Activated CD4-positive, alpha-beta memory T cell treated with anti-CD3 and anti-CD28 coated beads, Interleukin-2, amount 10 ng/mL, durations not matched to agents 7 days and 5 days (primary cell): ENCODE measurements at regions not wholly inside any gene's neighbourhood (a gene's known extent, or its start where the extent isn't known, plus 50 kb on each side); places are given as distances from the start of the nearest gene placed in this dataset.

Experiments
- CTCF ChIA-PET: fragments of 350-600 bp; sonication (Branson Sonifier 250); formaldehyde crosslinking; loops from one replicate; lab custom pipeline; 2021; ENCODE audit warnings: antibody characterized with exemption, inconsistent platforms; lab: Charles Lee
- POLR2A ChIA-PET: fragments of 350-600 bp; sonication (Branson Sonifier 250); formaldehyde crosslinking; loops from one replicate; lab custom pipeline; 2021; ENCODE audit warnings: antibody characterized with exemption; lab: Charles Lee
- DNase-seq: peaks from one replicate; pipeline ENCODE4 v3.0.0-alpha.2; 2020
- H3K27ac Mint-ChIP-seq: one replicate; pipeline ENCODE4 v1.8.0; 2021; ENCODE audit warnings: mild to moderate bottlenecking, mixed read lengths
- H3K27me3 Mint-ChIP-seq: one replicate; pipeline ENCODE4 v1.8.0; 2021; ENCODE audit warnings: mixed read lengths
- H3K36me3 Mint-ChIP-seq: one replicate; pipeline ENCODE4 v1.8.0; 2021; ENCODE audit warnings: low read depth, mixed read lengths
- H3K4me1 Mint-ChIP-seq: one replicate; pipeline ENCODE4 v1.8.0; 2021; ENCODE audit warnings: mixed read lengths
- H3K4me3 Mint-ChIP-seq: one replicate; pipeline ENCODE4 v1.8.0; 2021; ENCODE audit warnings: mild to moderate bottlenecking, mixed read lengths
- H3K9me3 Mint-ChIP-seq: one replicate; pipeline ENCODE4 v1.8.0; 2021; ENCODE audit warnings: mixed read lengths

- CTCF ChIA-PET: no interaction called here
These were observed 62.1 kb upstream of the ANTXR2 start for GRCh38 chr4:80134936-80135701.

GRCh38 chr4:80133240-80133783 is 60.3 kb upstream of the ANTXR2 start:
- no peak for DNase-seq
- peaks cover 22% of the 10 kb centered on the region for H3K36me3 Mint-ChIP-seq
- POLR2A ChIA-PET: no interaction called here
- no peak overlapping the region for H3K27ac Mint-ChIP-seq
- peaks cover 33% of the 10 kb centered on the region for H3K4me1 Mint-ChIP-seq
- H3K27me3 Mint-ChIP-seq: no peaks in the 10 kb centered on the region
- H3K9me3 Mint-ChIP-seq: peaks cover 5% of the 10 kb centered on the region
- no peak overlapping the region for H3K4me3 Mint-ChIP-seq
- CTCF ChIA-PET: no interaction called here

More at GRCh38 chr4:80134936-80135701, 62.1 kb upstream of the ANTXR2 start:
- POLR2A ChIA-PET: no interaction called here
- H3K4me3 Mint-ChIP-seq: no peak overlapping the region
- H3K27me3 Mint-ChIP-seq: no peaks in the 10 kb centered on the region
- no peak overlapping the region for H3K27ac Mint-ChIP-seq
- H3K9me3 Mint-ChIP-seq: peaks cover 5% of the 10 kb centered on the region
- H3K36me3 Mint-ChIP-seq: peaks cover 17% of the 10 kb centered on the region
- peaks cover 34% of the 10 kb centered on the region for H3K4me1 Mint-ChIP-seq
- no peak for DNase-seq

GRCh38 chr4:80129785-80130184 is 56.8 kb upstream of the ANTXR2 start:
- H3K4me1 Mint-ChIP-seq: peaks cover 50% of the 10 kb centered on the region
- H3K27ac Mint-ChIP-seq: no peak overlapping the region
- CTCF ChIA-PET: interaction anchor here (1.9 kb wide), 1 partner anchor 57 kb away, joined by 5 read pairs; the partner anchor contains the start of gene ANTXR2
- H3K36me3 Mint-ChIP-seq: peaks cover 11% of the 10 kb centered on the region
- no peaks in the 10 kb centered on the region for H3K27me3 Mint-ChIP-seq
- no peaks in the 10 kb centered on the region for H3K9me3 Mint-ChIP-seq
- DNase-seq: no peak
- H3K4me3 Mint-ChIP-seq: no peak overlapping the region
- POLR2A ChIA-PET: interaction anchor here (5.4 kb wide), 2 partner anchors 9 to 54 kb away, joined by 110 to 131 read pairs; no protein-coding TSS in a partner anchor

GRCh38 chr4:80128941-80129340 is 55.9 kb upstream of the ANTXR2 start:
- Mint-ChIP-seq H3K27me3 (no peaks in the 10 kb centered on the region), H3K9me3 (no peaks in the 10 kb centered on the region), H3K27ac (no peak overlapping the region), H3K36me3 (peaks cover 9% of the 10 kb centered on the region), H3K4me1 (peaks cover 58% of the 10 kb centered on the region), H3K4me3 (no peak overlapping the region)
- ChIA-PET POLR2A (interaction anchor here (0.9 to 5.4 kb wide), 7 partner anchors 10 to 74 kb away, joined by 3 to 131 read pairs (median 4); partner anchors contain the start of gene ANTXR2), CTCF (interaction anchor here (1.1 to 5.0 kb wide), 4 partner anchors 42 to 74 kb away, joined by 3 to 141 read pairs (median 6); partner anchors contain the start of gene ANTXR2)
- DNase-seq: no peak

- peak overlapping the region; percentile 79 for H3K27ac Mint-ChIP-seq
- DNase-seq: no peak
- peaks cover 62% of the 10 kb centered on the region for H3K4me1 Mint-ChIP-seq
- H3K36me3 Mint-ChIP-seq: peaks cover 9% of the 10 kb centered on the region
- H3K4me3 Mint-ChIP-seq: peak overlapping the region; percentile 50
- CTCF ChIA-PET: interaction anchor here (0.9 to 5.0 kb wide), 7 partner anchors 9 to 92 kb away, joined by 3 to 141 read pairs (median 5); partner anchors contain the start of gene ANTXR2
- no peaks in the 10 kb centered on the region for H3K9me3 Mint-ChIP-seq
- H3K27me3 Mint-ChIP-seq: no peaks in the 10 kb centered on the region
- POLR2A ChIA-PET: interaction anchor here (0.9 to 5.4 kb wide), 6 partner anchors 11 to 56 kb away, joined by 3 to 131 read pairs (median 57); partner anchors contain the start of gene ANTXR2
These were observed 54.9 kb upstream of the ANTXR2 start for GRCh38 chr4:80127870-80128419.

GRCh38 chr4:80126435-80126834 is 53.4 kb upstream of the ANTXR2 start:
- peaks cover 7% of the 10 kb centered on the region for H3K9me3 Mint-ChIP-seq
- no peak overlapping the region for H3K4me3 Mint-ChIP-seq
- H3K27me3 Mint-ChIP-seq: no peaks in the 10 kb centered on the region
- peaks cover 63% of the 10 kb centered on the region for H3K4me1 Mint-ChIP-seq
- POLR2A ChIA-PET: interaction anchor here (0.8 to 5.4 kb wide), 12 partner anchors 12 to 522 kb away, joined by 3 to 131 read pairs (median 8); partner anchors contain the start of gene ANTXR2
- peaks cover 6% of the 10 kb centered on the region for H3K36me3 Mint-ChIP-seq
- H3K27ac Mint-ChIP-seq: peak overlapping the region; percentile 88
- DNase-seq: no peak
- CTCF ChIA-PET: interaction anchor here (0.8 to 5.0 kb wide), 25 partner anchors 12 to 209 kb away, joined by 3 to 141 read pairs (median 8); partner anchors contain the start of genes ANTXR2 and PRDM8

- H3K4me1 Mint-ChIP-seq: peaks cover 63% of the 10 kb centered on the region
- CTCF ChIA-PET: interaction anchor here (0.6 to 5.0 kb wide), 29 partner anchors 13 to 208 kb away, joined by 3 to 141 read pairs (median 7); partner anchors contain the start of genes ANTXR2 and PRDM8
These were observed 52.5 kb upstream of the ANTXR2 start for GRCh38 chr4:80125252-80126177.

GRCh38 chr4:80124246-80125211 is 51.5 kb upstream of the ANTXR2 start:
- peak overlapping the region; percentile 28 for H3K4me3 Mint-ChIP-seq

More at GRCh38 chr4:80125252-80126177, 52.5 kb upstream of the ANTXR2 start:
- POLR2A ChIA-PET: interaction anchor here (0.8 to 5.4 kb wide), 15 partner anchors 13 to 521 kb away, joined by 3 to 131 read pairs (median 4); partner anchors contain the start of gene ANTXR2
- peak; percentile 50 for DNase-seq
- Mint-ChIP-seq H3K36me3 (peaks cover 7% of the 10 kb centered on the region), H3K4me3 (peak overlapping the region; percentile 28), H3K9me3 (peaks cover 11% of the 10 kb centered on the region), H3K27me3 (no peaks in the 10 kb centered on the region), H3K27ac (peak overlapping the region; percentile 88)

More at GRCh38 chr4:80124246-80125211, 51.5 kb upstream of the ANTXR2 start:
- POLR2A ChIA-PET: interaction anchor here (1.4 to 5.4 kb wide), 8 partner anchors 14 to 78 kb away, joined by 4 to 131 read pairs (median 40); partner anchors contain the start of gene ANTXR2
- Mint-ChIP-seq H3K4me1 (peaks cover 58% of the 10 kb centered on the region), H3K9me3 (peaks cover 15% of the 10 kb centered on the region), H3K27ac (peak overlapping the region; percentile 88), H3K36me3 (peaks cover 11% of the 10 kb centered on the region), H3K27me3 (no peaks in the 10 kb centered on the region)
- DNase-seq: no peak
- CTCF ChIA-PET: interaction anchor here (1.0 to 5.0 kb wide), 17 partner anchors 14 to 207 kb away, joined by 3 to 141 read pairs (median 10); partner anchors contain the start of genes ANTXR2 and PRDM8
